Endothelial cell of umbilical vein (primary cell): ENCODE measurements at regions not wholly inside any gene's neighbourhood (a gene's known extent, or its start where the extent isn't known, plus 50 kb on each side); places are given as distances from the start of the nearest gene placed in this dataset.

Source experiments
- EZH2 ChIP-seq: IDR thresholded peaks from 2 replicates; pipeline ENCODE4 v1.6.1; 2012; ENCODE audit warnings: borderline replicate concordance, low read depth, mild to moderate bottlenecking, moderate library complexity, low read length, inconsistent platforms; ENCODE audit not compliant: severe bottlenecking
- GATA2 ChIP-seq: IDR thresholded peaks from 2 replicates; pipeline ENCODE4 v1.7.0; 2011; ENCODE audit warnings: low read depth, mild to moderate bottlenecking, moderate library complexity, mixed read lengths, low read length; ENCODE audit not compliant: insufficient read length, insufficient read depth
- MYC ChIP-seq: IDR thresholded peaks from one replicate; pipeline ENCODE4 v1.6.1; 2011; ENCODE audit warnings: mild to moderate bottlenecking, low read depth, low read length
- POLR2A ChIP-seq: IDR thresholded peaks from 2 replicates; pipeline ENCODE4 v1.6.1; 2012; ENCODE audit warnings: low read depth, mild to moderate bottlenecking, control low read depth, low read length
- POLR2AphosphoS5 ChIP-seq: IDR thresholded peaks from 2 replicates; pipeline ENCODE4 v1.6.1; 2012; ENCODE audit warnings: low read depth, mild to moderate bottlenecking, control low read depth, low read length, moderate library complexity; ENCODE audit not compliant: insufficient read depth
- TF ChIP-seq, protein P1 (sequence below), 2 donors: IDR thresholded peaks; 1 replicate in 1 of 2; 2 replicates in 1 of 2; pipeline ENCODE4 v1.5.1; 2011; ENCODE audit warnings: low read length in 2 of 2, mild to moderate bottlenecking in 2 of 2, moderate library complexity in 2 of 2, control low read depth in 1 of 2, inconsistent platforms in 1 of 2, low read depth in 1 of 2; ENCODE audit not compliant: insufficient read depth in 1 of 2; ENCODE audit errors: extremely low read depth in 1 of 2

DNA sequence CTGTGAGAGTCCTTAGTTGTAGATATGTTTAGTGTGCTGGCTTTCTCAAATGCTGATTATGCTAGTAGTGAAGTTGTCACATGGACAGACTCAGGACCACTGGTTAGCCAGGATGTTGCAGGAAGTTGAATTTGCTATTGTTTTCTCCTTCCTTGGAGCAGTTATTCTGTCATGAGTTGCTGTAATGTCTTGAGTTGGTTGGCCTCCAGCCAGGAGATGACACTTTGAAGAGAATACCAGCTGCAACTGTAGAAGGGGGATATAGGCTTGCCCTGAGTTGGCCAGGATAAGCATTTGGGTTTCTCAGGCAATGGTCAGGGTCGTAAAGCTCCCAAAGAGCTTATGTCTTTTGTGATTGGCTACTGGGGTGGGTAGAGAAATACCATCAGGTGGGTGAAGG lies 206.7 kb downstream of the ZNF621 start:
- TF ChIP-seq POLR2A (no peak), MYC (no peak), EZH2 (no peak), POLR2AphosphoS5 (no peak), GATA2 (no peak)
- TF ChIP-seq, protein P1, sequence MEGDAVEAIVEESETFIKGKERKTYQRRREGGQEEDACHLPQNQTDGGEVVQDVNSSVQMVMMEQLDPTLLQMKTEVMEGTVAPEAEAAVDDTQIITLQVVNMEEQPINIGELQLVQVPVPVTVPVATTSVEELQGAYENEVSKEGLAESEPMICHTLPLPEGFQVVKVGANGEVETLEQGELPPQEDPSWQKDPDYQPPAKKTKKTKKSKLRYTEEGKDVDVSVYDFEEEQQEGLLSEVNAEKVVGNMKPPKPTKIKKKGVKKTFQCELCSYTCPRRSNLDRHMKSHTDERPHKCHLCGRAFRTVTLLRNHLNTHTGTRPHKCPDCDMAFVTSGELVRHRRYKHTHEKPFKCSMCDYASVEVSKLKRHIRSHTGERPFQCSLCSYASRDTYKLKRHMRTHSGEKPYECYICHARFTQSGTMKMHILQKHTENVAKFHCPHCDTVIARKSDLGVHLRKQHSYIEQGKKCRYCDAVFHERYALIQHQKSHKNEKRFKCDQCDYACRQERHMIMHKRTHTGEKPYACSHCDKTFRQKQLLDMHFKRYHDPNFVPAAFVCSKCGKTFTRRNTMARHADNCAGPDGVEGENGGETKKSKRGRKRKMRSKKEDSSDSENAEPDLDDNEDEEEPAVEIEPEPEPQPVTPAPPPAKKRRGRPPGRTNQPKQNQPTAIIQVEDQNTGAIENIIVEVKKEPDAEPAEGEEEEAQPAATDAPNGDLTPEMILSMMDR (IDR thresholded peaks at IDR 0.05; ENCODE audit: extremely low read depth in 1 of 2, insufficient read depth in 1 of 2, low read depth in 1 of 2, low read length in 2 of 2) = no peak
